ENCODE measurements at regions not wholly inside any gene's neighbourhood (a gene's known extent, or its start where the extent isn't known, plus 50 kb on each side); places are given as distances from the start of the nearest gene placed in this dataset.

DNA sequence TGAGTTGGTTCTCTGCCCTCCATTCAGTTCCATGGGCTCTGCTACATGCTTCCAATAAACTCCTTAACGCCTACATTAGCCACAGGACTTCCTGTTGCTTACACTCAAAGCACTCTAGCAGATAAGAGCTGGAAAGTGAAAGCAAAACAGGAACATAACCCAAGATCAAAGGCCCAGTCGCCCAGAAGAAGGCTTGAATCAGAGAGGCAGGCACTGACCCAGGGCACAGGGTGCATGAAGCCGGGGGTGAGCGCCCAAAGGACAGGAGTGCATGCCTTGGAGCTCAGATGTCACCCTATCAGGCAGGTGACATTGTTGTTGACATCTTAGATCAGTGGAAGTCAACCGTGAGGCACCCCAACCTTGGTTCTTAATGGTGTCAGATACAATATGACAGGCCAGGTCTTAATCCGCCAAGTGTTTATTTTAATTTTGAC, 235.1 kb downstream of the UACA start:
- TF ChIP-seq, protein P1, sequence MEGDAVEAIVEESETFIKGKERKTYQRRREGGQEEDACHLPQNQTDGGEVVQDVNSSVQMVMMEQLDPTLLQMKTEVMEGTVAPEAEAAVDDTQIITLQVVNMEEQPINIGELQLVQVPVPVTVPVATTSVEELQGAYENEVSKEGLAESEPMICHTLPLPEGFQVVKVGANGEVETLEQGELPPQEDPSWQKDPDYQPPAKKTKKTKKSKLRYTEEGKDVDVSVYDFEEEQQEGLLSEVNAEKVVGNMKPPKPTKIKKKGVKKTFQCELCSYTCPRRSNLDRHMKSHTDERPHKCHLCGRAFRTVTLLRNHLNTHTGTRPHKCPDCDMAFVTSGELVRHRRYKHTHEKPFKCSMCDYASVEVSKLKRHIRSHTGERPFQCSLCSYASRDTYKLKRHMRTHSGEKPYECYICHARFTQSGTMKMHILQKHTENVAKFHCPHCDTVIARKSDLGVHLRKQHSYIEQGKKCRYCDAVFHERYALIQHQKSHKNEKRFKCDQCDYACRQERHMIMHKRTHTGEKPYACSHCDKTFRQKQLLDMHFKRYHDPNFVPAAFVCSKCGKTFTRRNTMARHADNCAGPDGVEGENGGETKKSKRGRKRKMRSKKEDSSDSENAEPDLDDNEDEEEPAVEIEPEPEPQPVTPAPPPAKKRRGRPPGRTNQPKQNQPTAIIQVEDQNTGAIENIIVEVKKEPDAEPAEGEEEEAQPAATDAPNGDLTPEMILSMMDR (conservative IDR thresholded peaks at IDR 0.05; ENCODE audit: low read length) = no peak
- TF ChIP-seq EZH2phosphoT487 (IDR thresholded peaks at IDR 0.05; ENCODE audit: borderline replicate concordance, low read depth, low read length) = no peak

Measured in OCI-LY7 (cell line).